ENCODE measurements at regions not wholly inside any gene's neighbourhood (a gene's known extent, or its start where the extent isn't known, plus 50 kb on each side); places are given as distances from the start of the nearest gene placed in this dataset.

GRCh38 chr4:71958978-71959377 is 72.8 kb upstream of the NPFFR2 start (continued):
- TF ChIP-seq, protein P1, sequence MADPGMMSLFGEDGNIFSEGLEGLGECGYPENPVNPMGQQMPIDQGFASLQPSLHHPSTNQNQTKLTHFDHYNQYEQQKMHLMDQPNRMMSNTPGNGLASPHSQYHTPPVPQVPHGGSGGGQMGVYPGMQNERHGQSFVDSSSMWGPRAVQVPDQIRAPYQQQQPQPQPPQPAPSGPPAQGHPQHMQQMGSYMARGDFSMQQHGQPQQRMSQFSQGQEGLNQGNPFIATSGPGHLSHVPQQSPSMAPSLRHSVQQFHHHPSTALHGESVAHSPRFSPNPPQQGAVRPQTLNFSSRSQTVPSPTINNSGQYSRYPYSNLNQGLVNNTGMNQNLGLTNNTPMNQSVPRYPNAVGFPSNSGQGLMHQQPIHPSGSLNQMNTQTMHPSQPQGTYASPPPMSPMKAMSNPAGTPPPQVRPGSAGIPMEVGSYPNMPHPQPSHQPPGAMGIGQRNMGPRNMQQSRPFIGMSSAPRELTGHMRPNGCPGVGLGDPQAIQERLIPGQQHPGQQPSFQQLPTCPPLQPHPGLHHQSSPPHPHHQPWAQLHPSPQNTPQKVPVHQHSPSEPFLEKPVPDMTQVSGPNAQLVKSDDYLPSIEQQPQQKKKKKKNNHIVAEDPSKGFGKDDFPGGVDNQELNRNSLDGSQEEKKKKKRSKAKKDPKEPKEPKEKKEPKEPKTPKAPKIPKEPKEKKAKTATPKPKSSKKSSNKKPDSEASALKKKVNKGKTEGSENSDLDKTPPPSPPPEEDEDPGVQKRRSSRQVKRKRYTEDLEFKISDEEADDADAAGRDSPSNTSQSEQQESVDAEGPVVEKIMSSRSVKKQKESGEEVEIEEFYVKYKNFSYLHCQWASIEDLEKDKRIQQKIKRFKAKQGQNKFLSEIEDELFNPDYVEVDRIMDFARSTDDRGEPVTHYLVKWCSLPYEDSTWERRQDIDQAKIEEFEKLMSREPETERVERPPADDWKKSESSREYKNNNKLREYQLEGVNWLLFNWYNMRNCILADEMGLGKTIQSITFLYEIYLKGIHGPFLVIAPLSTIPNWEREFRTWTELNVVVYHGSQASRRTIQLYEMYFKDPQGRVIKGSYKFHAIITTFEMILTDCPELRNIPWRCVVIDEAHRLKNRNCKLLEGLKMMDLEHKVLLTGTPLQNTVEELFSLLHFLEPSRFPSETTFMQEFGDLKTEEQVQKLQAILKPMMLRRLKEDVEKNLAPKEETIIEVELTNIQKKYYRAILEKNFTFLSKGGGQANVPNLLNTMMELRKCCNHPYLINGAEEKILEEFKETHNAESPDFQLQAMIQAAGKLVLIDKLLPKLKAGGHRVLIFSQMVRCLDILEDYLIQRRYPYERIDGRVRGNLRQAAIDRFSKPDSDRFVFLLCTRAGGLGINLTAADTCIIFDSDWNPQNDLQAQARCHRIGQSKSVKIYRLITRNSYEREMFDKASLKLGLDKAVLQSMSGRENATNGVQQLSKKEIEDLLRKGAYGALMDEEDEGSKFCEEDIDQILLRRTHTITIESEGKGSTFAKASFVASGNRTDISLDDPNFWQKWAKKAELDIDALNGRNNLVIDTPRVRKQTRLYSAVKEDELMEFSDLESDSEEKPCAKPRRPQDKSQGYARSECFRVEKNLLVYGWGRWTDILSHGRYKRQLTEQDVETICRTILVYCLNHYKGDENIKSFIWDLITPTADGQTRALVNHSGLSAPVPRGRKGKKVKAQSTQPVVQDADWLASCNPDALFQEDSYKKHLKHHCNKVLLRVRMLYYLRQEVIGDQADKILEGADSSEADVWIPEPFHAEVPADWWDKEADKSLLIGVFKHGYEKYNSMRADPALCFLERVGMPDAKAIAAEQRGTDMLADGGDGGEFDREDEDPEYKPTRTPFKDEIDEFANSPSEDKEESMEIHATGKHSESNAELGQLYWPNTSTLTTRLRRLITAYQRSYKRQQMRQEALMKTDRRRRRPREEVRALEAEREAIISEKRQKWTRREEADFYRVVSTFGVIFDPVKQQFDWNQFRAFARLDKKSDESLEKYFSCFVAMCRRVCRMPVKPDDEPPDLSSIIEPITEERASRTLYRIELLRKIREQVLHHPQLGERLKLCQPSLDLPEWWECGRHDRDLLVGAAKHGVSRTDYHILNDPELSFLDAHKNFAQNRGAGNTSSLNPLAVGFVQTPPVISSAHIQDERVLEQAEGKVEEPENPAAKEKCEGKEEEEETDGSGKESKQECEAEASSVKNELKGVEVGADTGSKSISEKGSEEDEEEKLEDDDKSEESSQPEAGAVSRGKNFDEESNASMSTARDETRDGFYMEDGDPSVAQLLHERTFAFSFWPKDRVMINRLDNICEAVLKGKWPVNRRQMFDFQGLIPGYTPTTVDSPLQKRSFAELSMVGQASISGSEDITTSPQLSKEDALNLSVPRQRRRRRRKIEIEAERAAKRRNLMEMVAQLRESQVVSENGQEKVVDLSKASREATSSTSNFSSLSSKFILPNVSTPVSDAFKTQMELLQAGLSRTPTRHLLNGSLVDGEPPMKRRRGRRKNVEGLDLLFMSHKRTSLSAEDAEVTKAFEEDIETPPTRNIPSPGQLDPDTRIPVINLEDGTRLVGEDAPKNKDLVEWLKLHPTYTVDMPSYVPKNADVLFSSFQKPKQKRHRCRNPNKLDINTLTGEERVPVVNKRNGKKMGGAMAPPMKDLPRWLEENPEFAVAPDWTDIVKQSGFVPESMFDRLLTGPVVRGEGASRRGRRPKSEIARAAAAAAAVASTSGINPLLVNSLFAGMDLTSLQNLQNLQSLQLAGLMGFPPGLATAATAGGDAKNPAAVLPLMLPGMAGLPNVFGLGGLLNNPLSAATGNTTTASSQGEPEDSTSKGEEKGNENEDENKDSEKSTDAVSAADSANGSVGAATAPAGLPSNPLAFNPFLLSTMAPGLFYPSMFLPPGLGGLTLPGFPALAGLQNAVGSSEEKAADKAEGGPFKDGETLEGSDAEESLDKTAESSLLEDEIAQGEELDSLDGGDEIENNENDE (IDR thresholded peaks at IDR 0.05; ENCODE audit: insufficient replicate concordance, low read length) = no peak
